ENCODE measurements at regions not wholly inside any gene's neighbourhood (a gene's known extent, or its start where the extent isn't known, plus 50 kb on each side); places are given as distances from the start of the nearest gene placed in this dataset.
"Not testable (repeated sequence)": the region's sequence is repeated elsewhere in the genome, so short reads cannot be mapped to it uniquely, and the experiment has no call there.

GRCh38 chr7:81433206-81433605 lies 336.6 kb downstream of the HGF start:
- DNase-seq (ENCODE audit: low read depth): no peak

GRCh38 chr7:81430761-81431160 lies 339.1 kb downstream of the HGF start:
- DNase-seq (ENCODE audit: low read depth): no peak

- DNase-seq (ENCODE audit: low read depth): no peak
These were observed 339.7 kb downstream of the HGF start for GRCh38 chr7:81430150-81430549.

GRCh38 chr7:81427461-81427860 lies 342.4 kb downstream of the HGF start:
- DNase-seq (ENCODE audit: low read depth): no peak

GRCh38 chr7:81420526-81421226 lies 349.2 kb downstream of the HGF start:
- no peak for DNase-seq (ENCODE audit: low read depth)

GRCh38 chr7:81419731-81420130 lies 350.1 kb downstream of the HGF start:
- DNase-seq (ENCODE audit: low read depth): no peak

DNA sequence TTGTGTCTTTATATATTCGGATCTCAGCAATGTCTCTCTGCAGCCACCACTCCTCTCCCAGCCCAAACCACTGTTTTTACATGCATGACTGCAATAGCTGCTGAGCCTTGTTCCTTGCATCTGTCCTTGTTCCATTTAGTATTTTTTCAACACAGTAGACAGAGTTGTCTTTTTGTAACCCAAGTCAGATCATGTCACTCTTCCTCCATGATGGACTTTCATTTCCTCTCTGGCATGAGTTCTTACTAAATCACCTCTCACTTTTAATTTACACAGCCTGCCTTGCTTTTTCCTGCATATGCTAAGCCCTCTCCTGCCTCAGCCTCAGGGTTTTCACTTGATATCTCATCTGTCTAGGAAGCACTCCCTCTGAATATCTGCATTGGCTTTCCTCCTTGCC lies 353.2 kb downstream of the HGF start:
- DNase-seq (ENCODE audit: low read depth): no peak

GRCh38 chr7:81415181-81415580 lies 354.7 kb downstream of the HGF start:
- DNase-seq (ENCODE audit: low read depth): peak; percentile 43

- peak; percentile 42 for DNase-seq (ENCODE audit: low read depth)
These were observed 355.4 kb downstream of the HGF start for GRCh38 chr7:81414411-81414810.

- DNase-seq (ENCODE audit: low read depth): no peak
These were observed 359.3 kb downstream of the HGF start for GRCh38 chr7:81410471-81411117.

GRCh38 chr7:81408728-81409127 lies 361.1 kb downstream of the HGF start:
- no peak for DNase-seq (ENCODE audit: low read depth)

- DNase-seq (ENCODE audit: low read depth): no peak
These were observed 362.8 kb downstream of the HGF start for GRCh38 chr7:81407094-81407493.

- DNase-seq (ENCODE audit: low read depth): no peak
These were observed 365.2 kb downstream of the HGF start for GRCh38 chr7:81404669-81405068.

- DNase-seq (ENCODE audit: low read depth): no peak
These were observed 367.6 kb downstream of the HGF start for GRCh38 chr7:81402227-81402626.

DNA sequence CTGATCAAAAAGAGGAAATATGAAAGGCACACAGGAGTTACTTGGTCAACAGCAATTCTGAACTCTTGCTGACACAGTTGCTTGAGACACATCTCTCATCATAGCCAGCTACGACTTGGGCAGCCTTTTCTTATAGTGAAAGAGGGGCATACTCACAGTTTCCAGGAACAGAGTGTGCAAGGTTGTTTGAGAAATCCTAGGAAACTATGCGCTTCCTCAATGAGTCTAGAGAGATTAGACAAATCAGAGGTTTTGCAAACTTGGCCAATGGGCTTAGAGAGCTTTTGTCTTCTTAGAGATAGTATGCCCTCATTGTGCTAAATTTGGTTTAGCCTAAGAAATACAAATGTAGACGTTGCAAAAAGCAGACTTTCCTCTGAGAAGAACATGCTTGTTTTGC lies 370.4 kb downstream of the HGF start:
- DNase-seq (ENCODE audit: low read depth): no peak

GRCh38 chr7:81394029-81394428 lies 375.8 kb downstream of the HGF start:
- DNase-seq (ENCODE audit: low read depth): no peak

DNA sequence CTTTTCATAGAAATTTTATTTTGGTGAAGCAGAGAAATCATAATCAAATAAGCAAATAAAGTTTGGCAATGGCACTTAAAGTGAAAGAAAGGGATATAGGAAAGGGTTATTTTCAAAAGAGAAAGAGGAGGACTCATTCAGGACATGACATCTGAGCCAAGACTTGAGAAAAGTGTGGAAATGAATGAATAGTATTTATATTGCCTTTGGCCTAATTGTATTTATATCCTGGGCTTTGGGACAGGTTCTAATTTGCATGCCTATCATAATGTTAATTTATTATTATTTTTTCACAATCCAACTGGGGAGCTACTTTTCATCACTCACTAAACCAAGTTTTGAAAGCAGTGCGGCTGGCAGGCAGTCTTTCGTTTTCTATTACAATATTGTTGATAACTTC lies 376.8 kb downstream of the HGF start:
- no peak for DNase-seq (ENCODE audit: low read depth)

DNA sequence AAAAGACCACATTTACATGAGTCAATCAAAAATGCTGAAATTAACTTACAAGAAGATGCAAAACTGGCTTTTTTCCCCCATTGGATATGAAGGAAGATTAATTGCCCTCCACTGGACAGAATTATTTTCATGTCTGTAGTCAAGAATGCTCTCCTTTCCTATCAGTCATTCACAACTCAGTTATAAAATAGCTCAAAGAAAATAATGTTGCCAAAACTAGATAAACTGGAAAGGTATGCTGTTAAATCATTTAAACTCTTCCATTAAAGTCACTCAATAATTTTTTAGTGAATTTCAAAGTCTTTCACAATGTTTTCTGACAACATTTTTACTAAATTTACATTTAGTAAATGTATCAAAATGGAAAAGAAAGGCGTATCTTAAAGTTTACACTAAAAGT lies 384.5 kb downstream of the HGF start:
- DNase-seq (ENCODE audit: low read depth): no peak

GRCh38 chr7:81383846-81384245 lies 386.0 kb downstream of the HGF start:
- DNase-seq (ENCODE audit: low read depth): no peak

DNA sequence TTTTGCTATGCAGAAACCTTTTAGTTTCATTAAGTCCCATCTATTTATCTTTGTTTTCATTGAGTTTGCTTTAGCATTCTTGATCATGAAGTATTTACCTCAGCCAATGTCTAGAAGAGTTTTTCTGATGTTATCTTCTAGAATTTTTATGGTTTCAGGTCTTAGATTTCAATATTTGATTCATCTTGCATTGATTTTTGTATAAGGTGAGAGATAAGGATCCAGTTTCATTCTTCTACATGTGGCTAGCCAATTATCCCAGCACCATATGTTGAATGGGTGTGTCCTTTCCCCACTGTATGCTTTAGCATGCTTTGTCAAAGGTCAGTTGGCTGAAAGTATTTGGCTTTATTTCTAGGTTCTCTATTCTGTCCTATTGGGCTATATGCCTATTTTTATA lies 395.2 kb downstream of the HGF start:
- not testable (repeated sequence) for DNase-seq (ENCODE audit: low read depth)

DNA sequence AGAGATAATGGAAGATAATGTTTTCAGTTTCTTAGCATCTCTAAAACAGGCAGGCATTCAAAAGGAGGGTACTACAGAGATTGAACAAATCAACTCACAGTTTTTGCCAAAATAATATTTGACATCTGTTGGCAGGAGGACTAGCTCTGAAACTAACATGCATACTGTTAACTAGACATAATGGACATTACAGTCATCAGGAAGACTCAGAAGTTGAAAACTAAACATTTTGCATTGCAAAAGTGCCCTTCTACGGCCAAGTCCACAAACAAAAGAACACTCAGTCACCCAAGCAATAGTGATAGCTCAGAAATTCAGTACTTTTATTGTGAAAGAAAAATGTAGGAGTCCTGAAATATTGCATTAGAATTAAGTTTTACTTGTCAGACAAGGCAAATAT lies 399.0 kb downstream of the HGF start:
- no peak for DNase-seq (ENCODE audit: low read depth)

- DNase-seq (ENCODE audit: low read depth): peak; percentile 72
These were observed 402.4 kb downstream of the HGF start for GRCh38 chr7:81367326-81367931.

- DNase-seq (ENCODE audit: low read depth): peak; percentile 14
These were observed 403.3 kb downstream of the HGF start for GRCh38 chr7:81366546-81366945.
